Endothelial cell (in vitro differentiated cells): ENCODE measurements at regions not wholly inside any gene's neighbourhood (a gene's known extent, or its start where the extent isn't known, plus 50 kb on each side); places are given as distances from the start of the nearest gene placed in this dataset.

Source experiments
- DNase-seq: peaks from one replicate; pipeline ENCODE4 v3.0.0; 2021; ENCODE audit warnings: low spot score
- H3K27ac Mint-ChIP-seq: one replicate; pipeline ENCODE4 v1.8.0; 2021; ENCODE audit warnings: mixed read lengths, inconsistent platforms; ENCODE audit not compliant: unreplicated experiment
- H3K27me3 Mint-ChIP-seq: one replicate; pipeline ENCODE4 v1.8.0; 2021; ENCODE audit warnings: mild to moderate bottlenecking, moderate library complexity, mixed read lengths, inconsistent platforms; ENCODE audit not compliant: unreplicated experiment
- H3K36me3 Mint-ChIP-seq: one replicate; pipeline ENCODE4 v1.8.0; 2021; ENCODE audit warnings: mild to moderate bottlenecking, low read depth, mixed read lengths, inconsistent platforms; ENCODE audit not compliant: unreplicated experiment
- H3K4me1 Mint-ChIP-seq: one replicate; pipeline ENCODE4 v1.8.0; 2021; ENCODE audit warnings: mild to moderate bottlenecking, mixed read lengths, inconsistent platforms; ENCODE audit not compliant: unreplicated experiment
- H3K4me3 Mint-ChIP-seq: one replicate; pipeline ENCODE4 v1.8.0; 2021; ENCODE audit warnings: mild to moderate bottlenecking, mixed read lengths, inconsistent platforms; ENCODE audit not compliant: unreplicated experiment
- H3K9me3 Mint-ChIP-seq: one replicate; pipeline ENCODE4 v1.8.0; 2021; ENCODE audit warnings: mixed read lengths, inconsistent platforms; ENCODE audit not compliant: unreplicated experiment
- CTCF ChIP-seq: fragments of 200-600 bp; sonication (generic); IDR thresholded peaks from one replicate; pipeline ENCODE4 v1.5.0; 2021; ENCODE audit warnings: antibody characterized with exemption; ENCODE audit not compliant: unreplicated experiment

- no peaks in the 10 kb centered on the region for H3K4me1 Mint-ChIP-seq
- H3K9me3 Mint-ChIP-seq: no peaks in the 10 kb centered on the region
- no peak for DNase-seq
- no peaks in the 10 kb centered on the region for H3K27me3 Mint-ChIP-seq
- no peaks in the 10 kb centered on the region for H3K36me3 Mint-ChIP-seq
- no peak overlapping the region for H3K4me3 Mint-ChIP-seq
- no peak overlapping the region for H3K27ac Mint-ChIP-seq
- TF ChIP-seq CTCF: no peak
These were observed 434.0 kb downstream of the BRINP3 start for GRCh38 chr1:190043655-190044054.

GRCh38 chr1:190046231-190046630 is 431.4 kb downstream of the BRINP3 start:
- Mint-ChIP-seq H3K4me1 (no peaks in the 10 kb centered on the region), H3K9me3 (no peaks in the 10 kb centered on the region), H3K27ac (no peak overlapping the region), H3K36me3 (no peaks in the 10 kb centered on the region), H3K4me3 (no peak overlapping the region), H3K27me3 (no peaks in the 10 kb centered on the region)
- no peak for TF ChIP-seq CTCF
- no peak for DNase-seq
